IMR-90 (cell line): ENCODE measurements at regions not wholly inside any gene's neighbourhood (a gene's known extent, or its start where the extent isn't known, plus 50 kb on each side); places are given as distances from the start of the nearest gene placed in this dataset.

ENCODE experiments used
- BHLHE40 ChIP-seq: fragments of 150-350 bp; IDR thresholded peaks from 2 replicates; pipeline ENCODE4 v1.6.1; 2016; ENCODE audit warnings: mild to moderate bottlenecking, low read depth, low read length
- CEBPB ChIP-seq: IDR thresholded peaks from 2 replicates; pipeline ENCODE4 v1.6.1; 2012; ENCODE audit warnings: low read depth, low read length, improper control_type of control experiment
- MAFK ChIP-seq: IDR thresholded peaks from 2 replicates; pipeline ENCODE4 v1.6.1; 2012; ENCODE audit warnings: low read depth, low read length, improper control_type of control experiment
- MAZ ChIP-seq: IDR thresholded peaks from 2 replicates; pipeline ENCODE4 v1.6.1; 2012; ENCODE audit warnings: low read depth, mild to moderate bottlenecking, low read length, improper control_type of control experiment, moderate library complexity, borderline replicate concordance
- MXI1 ChIP-seq: IDR thresholded peaks from 2 replicates; pipeline ENCODE4 v1.6.1; 2012; ENCODE audit warnings: low read depth, mild to moderate bottlenecking, low read length, moderate library complexity, borderline replicate concordance
- NFE2L2 ChIP-seq: fragments of 150-350 bp; IDR thresholded peaks from 2 replicates; pipeline ENCODE4 v1.6.1; 2016; ENCODE audit warnings: low read depth, mild to moderate bottlenecking, low read length
- POLR2A ChIP-seq: IDR thresholded peaks from 2 replicates; pipeline ENCODE4 v1.6.1; 2012; ENCODE audit warnings: mild to moderate bottlenecking, low read depth, low read length
- RFX5 ChIP-seq: IDR thresholded peaks from 2 replicates; pipeline ENCODE4 v1.8.0; 2012; ENCODE audit warnings: low read depth, mild to moderate bottlenecking, low read length, moderate library complexity
- SMC3 ChIP-seq: fragments of 150-350 bp; IDR thresholded peaks from 2 replicates; pipeline ENCODE4 v1.6.1; 2016; ENCODE audit warnings: low read depth, mild to moderate bottlenecking, antibody characterized with exemption, low read length, moderate library complexity
- TF ChIP-seq, protein P1 (sequence below): conservative IDR thresholded peaks from 2 replicates; pipeline ENCODE4 v1.5.1; 2012; ENCODE audit warnings: mild to moderate bottlenecking, low read depth, low read length, improper control_type of control experiment

DNA sequence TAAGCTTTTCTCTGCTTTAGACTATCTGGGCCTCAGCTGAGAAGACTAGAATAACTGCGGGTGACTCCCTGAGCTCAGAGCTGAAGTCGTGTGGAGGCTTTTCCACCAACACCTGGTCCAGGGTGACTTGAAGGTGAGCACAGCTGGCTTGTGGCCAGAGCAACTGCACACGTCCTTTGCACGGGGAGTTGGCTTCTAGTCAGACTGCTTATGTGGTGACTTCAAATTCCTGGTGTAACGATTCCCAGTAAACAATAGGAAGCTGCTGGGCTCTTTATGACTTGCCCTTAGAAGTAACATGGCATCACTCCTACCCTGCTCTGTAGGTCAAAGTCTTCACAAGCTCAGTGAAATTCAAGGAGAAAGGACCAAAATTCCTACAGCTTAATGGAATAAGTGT, 800.6 kb upstream of the CDH6 start:
- no peak for TF ChIP-seq POLR2A
- TF ChIP-seq, protein P1, sequence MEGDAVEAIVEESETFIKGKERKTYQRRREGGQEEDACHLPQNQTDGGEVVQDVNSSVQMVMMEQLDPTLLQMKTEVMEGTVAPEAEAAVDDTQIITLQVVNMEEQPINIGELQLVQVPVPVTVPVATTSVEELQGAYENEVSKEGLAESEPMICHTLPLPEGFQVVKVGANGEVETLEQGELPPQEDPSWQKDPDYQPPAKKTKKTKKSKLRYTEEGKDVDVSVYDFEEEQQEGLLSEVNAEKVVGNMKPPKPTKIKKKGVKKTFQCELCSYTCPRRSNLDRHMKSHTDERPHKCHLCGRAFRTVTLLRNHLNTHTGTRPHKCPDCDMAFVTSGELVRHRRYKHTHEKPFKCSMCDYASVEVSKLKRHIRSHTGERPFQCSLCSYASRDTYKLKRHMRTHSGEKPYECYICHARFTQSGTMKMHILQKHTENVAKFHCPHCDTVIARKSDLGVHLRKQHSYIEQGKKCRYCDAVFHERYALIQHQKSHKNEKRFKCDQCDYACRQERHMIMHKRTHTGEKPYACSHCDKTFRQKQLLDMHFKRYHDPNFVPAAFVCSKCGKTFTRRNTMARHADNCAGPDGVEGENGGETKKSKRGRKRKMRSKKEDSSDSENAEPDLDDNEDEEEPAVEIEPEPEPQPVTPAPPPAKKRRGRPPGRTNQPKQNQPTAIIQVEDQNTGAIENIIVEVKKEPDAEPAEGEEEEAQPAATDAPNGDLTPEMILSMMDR, result no peak
- no peak for TF ChIP-seq SMC3
- TF ChIP-seq BHLHE40, result no peak
- TF ChIP-seq MXI1, result no peak
- TF ChIP-seq RFX5, result no peak
- TF ChIP-seq NFE2L2, result no peak
- no peak for TF ChIP-seq MAZ
- no peak for TF ChIP-seq MAFK
- TF ChIP-seq CEBPB, result no peak
